Activated CD4-positive, alpha-beta T cell treated with anti-CD3 and anti-CD28 coated beads for 36 hours (primary cell): ENCODE measurements at regions not wholly inside any gene's neighbourhood (a gene's known extent, or its start where the extent isn't known, plus 50 kb on each side); places are given as distances from the start of the nearest gene placed in this dataset.
"Not testable (repeated sequence)": the region's sequence is repeated elsewhere in the genome, so short reads cannot be mapped to it uniquely, and the experiment has no call there.

Source experiments
- ATAC-seq: fragments of 200-7000 bp; cut with Tn5 transposase; one replicate; pipeline ENCODE4 v1.10.0; 2021; ENCODE audit warnings: mild to moderate bottlenecking, moderate library complexity
- CTCF ChIA-PET: fragments of 350-600 bp; sonication (Branson Sonifier 250); formaldehyde crosslinking; loops from one replicate; lab custom pipeline; 2021; ENCODE audit warnings: antibody characterized with exemption; lab: Charles Lee
- POLR2A ChIA-PET: fragments of 350-600 bp; sonication (Branson Sonifier 250); formaldehyde crosslinking; loops from one replicate; lab custom pipeline; 2021; ENCODE audit warnings: antibody characterized with exemption, inconsistent platforms; lab: Charles Lee
- DNase-seq: peaks from one replicate; pipeline ENCODE4 v3.0.0-alpha.2; 2020
- H3K27ac Mint-ChIP-seq: one replicate; pipeline ENCODE4 v1.8.0; 2021; ENCODE audit warnings: mixed read lengths
- H3K27me3 Mint-ChIP-seq: one replicate; pipeline ENCODE4 v1.8.0; 2021; ENCODE audit warnings: mixed read lengths
- H3K36me3 Mint-ChIP-seq: one replicate; pipeline ENCODE4 v1.8.0; 2021; ENCODE audit warnings: low read depth, mixed read lengths
- H3K4me1 Mint-ChIP-seq: one replicate; pipeline ENCODE4 v1.8.0; 2021; ENCODE audit warnings: mixed read lengths
- H3K4me3 Mint-ChIP-seq: one replicate; pipeline ENCODE4 v1.8.0; 2021; ENCODE audit warnings: mild to moderate bottlenecking, moderate library complexity, mixed read lengths
- H3K9me3 Mint-ChIP-seq: one replicate; pipeline ENCODE4 v1.8.0; 2021; ENCODE audit warnings: low read depth, mixed read lengths
- intact Hi-C, 2 experiments: fragments of 100-400 bp; cut with DNase I in 1 of 2; cut with micrococcal nuclease in 1 of 2; formaldehyde crosslinking; loops; one replicate each; pipeline versions ENCODE4 v1.14.2 to v1.15.1; 2022 to 2024; cut with DNase I, micrococcal nuclease

DNA sequence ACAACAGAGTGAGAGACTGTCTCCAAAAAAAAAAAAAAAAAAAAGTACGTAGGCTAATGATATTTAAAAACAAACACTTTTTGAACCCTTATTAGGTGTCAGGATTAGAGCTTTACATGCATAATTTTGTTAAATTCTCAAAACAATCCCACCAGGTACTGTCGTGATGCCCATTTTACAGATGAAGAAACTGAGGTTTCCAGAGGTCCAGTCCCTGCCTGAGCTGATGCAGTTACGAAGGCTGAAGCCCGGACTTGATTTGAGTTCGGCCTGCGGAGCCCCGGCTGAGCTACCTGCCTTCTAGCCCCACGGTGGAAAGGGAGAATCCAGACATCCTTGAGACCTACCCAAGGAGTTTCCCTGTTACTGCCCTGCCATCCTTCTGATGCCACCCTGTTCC lies 137.5 kb upstream of the EEF2KMT start:
- DNase-seq = no peak
- peaks cover 25% of the 10 kb centered on the region for H3K27me3 Mint-ChIP-seq
- ChIA-PET CTCF (interaction anchor here (1.3 kb wide), 1 partner anchor 381 kb away, joined by 3 read pairs; no protein-coding TSS in a partner anchor), POLR2A (interaction anchor here (0.6 kb wide), 1 partner anchor 262 kb away, joined by 3 read pairs; no protein-coding TSS in a partner anchor)
- no peaks in the 10 kb centered on the region for H3K9me3 Mint-ChIP-seq
- no peak overlapping the region for H3K27ac Mint-ChIP-seq
- ATAC-seq = no peak
- no peaks in the 10 kb centered on the region for H3K36me3 Mint-ChIP-seq
- intact Hi-C loops = loop anchor here in 1 of 2 experiments (10.0 kb wide), 2 partner anchors 250 to 370 kb away; no protein-coding TSS in a partner anchor
- H3K4me3 Mint-ChIP-seq = no peak overlapping the region
- H3K4me1 Mint-ChIP-seq = peaks cover 3% of the 10 kb centered on the region

DNA sequence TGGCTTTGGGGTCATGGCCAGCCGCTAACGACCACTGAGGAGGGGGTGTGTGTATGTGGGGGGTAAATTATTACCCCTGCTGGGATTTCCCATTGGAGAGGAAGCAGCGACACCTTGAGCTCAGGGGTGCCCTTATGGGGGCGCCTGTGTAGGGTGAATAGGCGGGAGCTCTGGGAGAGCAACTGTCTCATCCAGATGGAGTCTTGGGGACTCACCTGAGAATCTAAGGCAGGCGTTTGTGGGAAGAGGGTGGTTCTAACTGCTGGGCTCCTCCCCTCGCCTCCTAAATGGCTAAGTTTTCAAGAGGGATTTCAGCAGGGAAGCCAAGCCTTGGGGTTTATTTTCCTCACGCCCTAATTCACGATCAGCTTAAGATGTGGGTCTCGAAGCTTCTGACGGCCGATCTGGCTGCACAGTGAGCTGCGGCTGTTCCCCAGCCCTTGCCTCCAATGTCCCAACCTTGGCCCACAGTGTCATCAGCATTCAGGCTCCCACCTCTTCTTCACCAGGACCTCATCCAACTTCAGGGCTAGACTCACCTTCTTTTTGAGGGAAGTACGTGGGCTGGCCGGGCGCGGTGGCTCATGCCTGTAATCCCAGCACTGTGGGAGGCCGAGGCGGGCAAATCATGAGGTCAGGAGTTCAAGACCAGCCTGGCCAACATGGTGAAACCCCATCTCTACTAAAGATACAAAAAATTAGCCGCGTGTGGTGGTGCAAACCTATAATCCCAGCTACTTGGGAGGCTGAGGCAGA lies 136.9 kb upstream of the EEF2KMT start:
- intact Hi-C loops = loop anchor here in 1 of 2 experiments (10.0 kb wide), 2 partner anchors 250 to 370 kb away; no protein-coding TSS in a partner anchor
- DNase-seq = no peak
- CTCF ChIA-PET = interaction anchor here (0.6 to 1.3 kb wide), 2 partner anchors 66 to 382 kb away, joined by 3 read pairs; no protein-coding TSS in a partner anchor

DNA sequence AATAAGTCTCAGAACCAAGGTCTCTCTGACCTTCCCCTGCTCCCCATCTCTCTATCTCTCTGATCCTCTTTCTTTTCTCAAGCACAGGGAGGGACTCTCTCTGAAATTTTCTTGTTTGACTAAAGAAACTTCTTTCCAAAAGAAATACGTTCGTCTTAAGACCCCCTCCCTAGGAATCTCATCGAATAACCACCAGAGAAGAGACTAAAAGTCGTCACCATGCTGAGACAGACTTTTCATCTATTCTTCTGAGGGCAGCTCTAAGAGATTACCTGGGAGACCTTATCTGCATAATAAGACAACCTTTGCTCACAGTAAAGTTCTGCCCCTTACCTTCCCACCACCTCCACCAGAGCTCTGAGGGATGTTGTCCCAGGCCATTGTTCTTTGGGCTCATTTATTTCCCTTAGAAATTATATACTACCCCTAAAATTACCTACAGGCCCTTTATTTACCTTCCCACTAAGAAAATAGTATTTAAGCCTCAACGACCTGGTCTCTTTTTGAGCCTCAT lies 133.7 kb upstream of the EEF2KMT start:
- Mint-ChIP-seq H3K4me3 (no peak overlapping the region), H3K27me3 (peaks cover 26% of the 10 kb centered on the region)

More for the DNA sequence above, 136.9 kb upstream of the EEF2KMT start:
- POLR2A ChIA-PET = no interaction called here
- Mint-ChIP-seq H3K9me3 (no peaks in the 10 kb centered on the region), H3K36me3 (no peaks in the 10 kb centered on the region), H3K27ac (no peak overlapping the region), H3K4me1 (peaks cover 3% of the 10 kb centered on the region), H3K27me3 (peaks cover 25% of the 10 kb centered on the region), H3K4me3 (no peak overlapping the region)
- ATAC-seq = no peak

DNA sequence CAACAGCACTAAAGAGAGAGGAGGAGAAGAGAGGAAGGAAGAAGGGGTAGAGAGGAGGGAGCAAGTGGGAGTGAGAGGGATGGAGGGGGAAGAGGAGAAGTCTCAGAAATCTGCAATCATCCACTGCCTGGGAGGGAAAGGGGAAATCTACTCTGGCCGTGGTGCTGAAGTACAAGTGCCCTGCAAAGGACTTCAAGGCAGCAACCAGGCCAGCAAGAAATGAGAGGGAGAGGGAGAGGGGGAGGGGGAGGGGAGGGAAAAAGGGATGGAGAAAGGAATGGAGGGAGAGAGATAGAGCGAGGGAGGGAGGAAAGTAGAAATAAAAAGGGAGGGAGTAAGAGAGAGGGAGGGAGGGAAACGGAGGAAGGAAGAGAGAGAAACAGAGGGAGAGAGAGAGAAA lies 130.8 kb upstream of the EEF2KMT start:
- no peak overlapping the region for H3K27ac Mint-ChIP-seq
- H3K4me3 Mint-ChIP-seq = no peak overlapping the region
- no peaks in the 10 kb centered on the region for H3K4me1 Mint-ChIP-seq
- DNase-seq (no peak), ATAC-seq (no peak)
- peaks cover 31% of the 10 kb centered on the region for H3K27me3 Mint-ChIP-seq
- ChIA-PET CTCF (no interaction called here), POLR2A (no interaction called here)
- H3K36me3 Mint-ChIP-seq = no peaks in the 10 kb centered on the region
- H3K9me3 Mint-ChIP-seq = no peaks in the 10 kb centered on the region
- intact Hi-C loops = no loop called here

More for the DNA sequence above, 133.7 kb upstream of the EEF2KMT start:
- intact Hi-C loops = loop anchor here in 1 of 2 experiments (10.0 kb wide), 2 partner anchors 253 to 373 kb away; no protein-coding TSS in a partner anchor
- H3K36me3 Mint-ChIP-seq = no peaks in the 10 kb centered on the region
- H3K9me3 Mint-ChIP-seq = no peaks in the 10 kb centered on the region
- CTCF ChIA-PET = no interaction called here
- H3K27ac Mint-ChIP-seq = no peak overlapping the region
- POLR2A ChIA-PET = no interaction called here
- ATAC-seq (no peak), DNase-seq (no peak)
- H3K4me1 Mint-ChIP-seq = no peaks in the 10 kb centered on the region

DNA sequence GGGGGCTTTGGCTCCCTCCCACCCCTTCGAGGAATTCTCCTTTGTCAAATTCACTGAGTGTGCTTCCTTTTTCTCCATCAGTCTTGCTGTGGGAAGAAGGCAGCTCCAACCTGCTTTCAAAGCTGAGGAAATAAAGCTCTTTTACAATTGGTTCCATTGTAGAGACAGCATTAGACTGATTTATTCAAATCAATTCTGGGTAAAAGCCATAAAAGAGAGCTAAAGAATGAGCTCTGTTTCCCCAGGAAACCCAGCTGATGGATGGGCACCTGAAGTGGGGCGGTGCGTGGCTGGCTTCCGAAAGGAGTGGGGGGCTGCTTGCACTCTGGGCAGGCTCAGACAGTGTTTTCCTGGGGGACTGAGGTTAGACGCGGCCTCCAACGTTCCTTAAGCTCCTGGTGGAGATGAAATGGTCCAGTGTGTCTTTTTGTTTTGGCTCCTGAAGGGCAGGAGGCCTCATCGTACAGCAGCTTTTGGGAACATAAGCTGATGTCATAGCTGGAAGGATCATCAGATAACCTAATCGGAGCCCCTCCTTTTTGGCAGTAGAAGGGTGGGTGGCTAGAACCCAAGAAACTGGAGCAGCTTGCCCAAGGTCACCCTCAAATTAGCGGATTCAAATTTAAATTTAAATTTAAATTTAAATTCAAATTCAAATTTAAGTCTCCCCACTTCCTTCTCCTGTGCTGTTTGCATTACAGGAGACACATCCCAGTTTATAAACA lies 128.5 kb upstream of the EEF2KMT start:
- Mint-ChIP-seq H3K36me3 (no peaks in the 10 kb centered on the region), H3K27me3 (peaks cover 24% of the 10 kb centered on the region), H3K4me1 (no peaks in the 10 kb centered on the region), H3K27ac (no peak overlapping the region), H3K9me3 (no peaks in the 10 kb centered on the region), H3K4me3 (no peak overlapping the region)
- no peak for ATAC-seq
- POLR2A ChIA-PET = no interaction called here
- intact Hi-C loops = no loop called here
- CTCF ChIA-PET = no interaction called here
- DNase-seq = no peak

DNA sequence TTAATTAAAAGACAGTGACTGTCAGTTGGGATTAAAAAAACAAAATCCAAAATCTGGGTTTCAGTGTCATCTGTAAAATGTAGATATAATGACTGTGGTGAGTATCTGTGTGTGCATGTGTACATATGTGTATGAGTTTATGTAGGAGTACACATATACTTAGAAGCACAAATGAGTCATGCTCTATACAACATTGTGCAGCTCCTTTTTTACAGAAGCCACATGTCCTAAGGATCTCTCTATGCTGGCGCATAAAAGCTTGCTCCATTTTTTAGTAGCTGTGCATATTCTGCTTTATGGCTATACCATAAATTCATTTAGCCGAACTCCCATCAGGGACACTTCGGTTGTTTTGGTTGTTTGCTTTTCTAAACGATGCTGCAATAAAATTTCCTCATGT lies 125.2 kb upstream of the EEF2KMT start:
- ATAC-seq (no peak), DNase-seq (no peak)
- H3K27ac Mint-ChIP-seq = no peak overlapping the region
- ChIA-PET CTCF (no interaction called here), POLR2A (no interaction called here)
- no peak overlapping the region for H3K4me3 Mint-ChIP-seq
- peaks cover 27% of the 10 kb centered on the region for H3K27me3 Mint-ChIP-seq
- H3K9me3 Mint-ChIP-seq = no peaks in the 10 kb centered on the region
- no peaks in the 10 kb centered on the region for H3K36me3 Mint-ChIP-seq
- intact Hi-C loops = no loop called here
- H3K4me1 Mint-ChIP-seq = no peaks in the 10 kb centered on the region

DNA sequence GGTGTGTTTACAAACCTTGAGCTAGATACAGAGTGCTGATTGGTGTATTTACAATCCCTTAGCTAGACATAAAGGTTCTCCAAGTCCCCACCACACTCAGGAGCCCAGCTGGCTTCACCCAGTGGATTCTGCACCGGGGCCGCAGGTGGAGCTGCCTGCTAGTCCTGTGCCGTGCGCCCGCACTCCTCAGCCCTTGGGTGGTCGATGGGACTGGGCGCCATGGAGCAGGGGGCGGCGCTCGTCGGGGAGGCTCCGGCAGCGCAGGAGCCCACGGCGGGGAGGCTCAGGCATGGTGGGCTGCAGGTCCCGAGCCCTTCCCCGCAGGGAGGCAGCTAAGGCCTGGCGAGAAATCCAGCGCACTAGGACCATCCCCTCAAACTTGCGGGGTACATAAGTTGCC lies 124.2 kb upstream of the EEF2KMT start:
- H3K4me3 Mint-ChIP-seq, H3K9me3 Mint-ChIP-seq, H3K4me1 Mint-ChIP-seq, intact Hi-C loops, POLR2A ChIA-PET, H3K27ac Mint-ChIP-seq, ATAC-seq, CTCF ChIA-PET, DNase-seq, H3K36me3 Mint-ChIP-seq: not testable (repeated sequence)
- H3K27me3 Mint-ChIP-seq = peaks cover 27% of the 10 kb centered on the region

DNA sequence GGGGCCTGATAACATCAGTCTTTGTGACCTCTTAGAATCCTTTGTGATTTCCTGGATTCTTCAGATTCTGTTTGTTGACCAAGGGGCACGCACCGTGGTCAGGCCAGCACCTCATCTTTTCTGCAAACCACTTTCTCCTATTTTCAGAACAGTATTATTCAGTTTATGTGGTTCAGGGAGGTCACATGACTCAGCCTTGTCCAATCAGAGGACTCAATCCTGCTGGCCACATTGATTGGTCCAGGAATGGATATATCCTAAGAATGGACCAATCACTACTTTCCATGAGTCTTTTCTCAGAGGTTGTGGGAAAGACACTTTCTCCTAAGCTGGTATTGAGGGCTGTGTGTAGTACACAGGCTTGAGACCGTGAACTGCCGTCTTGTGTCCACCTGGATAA lies 123.1 kb upstream of the EEF2KMT start:
- peaks cover 32% of the 10 kb centered on the region for H3K27me3 Mint-ChIP-seq
- no peak for DNase-seq
- H3K4me1 Mint-ChIP-seq = no peaks in the 10 kb centered on the region
- ATAC-seq = no peak
- no peaks in the 10 kb centered on the region for H3K9me3 Mint-ChIP-seq
- H3K27ac Mint-ChIP-seq = no peak overlapping the region
- intact Hi-C loops = no loop called here
- no peaks in the 10 kb centered on the region for H3K36me3 Mint-ChIP-seq
- ChIA-PET POLR2A (no interaction called here), CTCF (no interaction called here)
- H3K4me3 Mint-ChIP-seq = no peak overlapping the region

DNA sequence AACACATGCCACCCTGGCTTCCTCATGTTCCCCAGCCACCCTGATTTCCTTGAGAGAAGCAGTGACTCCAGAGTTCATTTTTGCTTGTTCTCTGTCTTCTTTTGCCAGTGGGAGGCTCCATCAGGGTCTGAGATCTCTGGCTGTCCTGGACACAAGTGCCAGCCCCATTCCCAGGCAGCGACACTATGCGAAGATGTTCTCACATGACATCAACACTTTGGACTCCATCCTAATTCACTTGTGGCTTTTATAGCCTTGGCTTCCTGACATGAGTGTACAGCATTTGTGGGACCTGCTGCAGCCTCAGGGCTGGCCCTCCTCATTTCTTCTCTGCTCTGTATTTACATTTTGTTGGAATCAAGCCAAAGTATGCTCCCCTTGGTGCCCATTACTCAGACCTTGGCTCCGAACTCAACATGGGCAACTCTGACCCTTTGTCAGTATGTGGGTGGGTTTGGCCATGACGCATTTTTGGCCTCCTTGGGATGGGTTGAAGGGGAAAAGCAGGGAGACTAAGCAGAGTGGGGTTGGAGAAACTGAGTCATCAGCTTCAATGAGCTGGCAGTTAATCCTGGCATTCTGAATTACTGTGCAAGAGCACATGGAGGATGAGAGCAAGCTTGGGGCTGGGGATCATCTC lies 119.0 kb upstream of the EEF2KMT start:
- DNase-seq (no peak), ATAC-seq (no peak)
- H3K36me3 Mint-ChIP-seq = no peaks in the 10 kb centered on the region
- H3K27me3 Mint-ChIP-seq = peaks cover 33% of the 10 kb centered on the region
- CTCF ChIA-PET = no interaction called here
- H3K4me3 Mint-ChIP-seq = no peak overlapping the region
- no peak overlapping the region for H3K27ac Mint-ChIP-seq
- intact Hi-C loops = no loop called here
- no peaks in the 10 kb centered on the region for H3K9me3 Mint-ChIP-seq
- no peaks in the 10 kb centered on the region for H3K4me1 Mint-ChIP-seq
- POLR2A ChIA-PET = no interaction called here

DNA sequence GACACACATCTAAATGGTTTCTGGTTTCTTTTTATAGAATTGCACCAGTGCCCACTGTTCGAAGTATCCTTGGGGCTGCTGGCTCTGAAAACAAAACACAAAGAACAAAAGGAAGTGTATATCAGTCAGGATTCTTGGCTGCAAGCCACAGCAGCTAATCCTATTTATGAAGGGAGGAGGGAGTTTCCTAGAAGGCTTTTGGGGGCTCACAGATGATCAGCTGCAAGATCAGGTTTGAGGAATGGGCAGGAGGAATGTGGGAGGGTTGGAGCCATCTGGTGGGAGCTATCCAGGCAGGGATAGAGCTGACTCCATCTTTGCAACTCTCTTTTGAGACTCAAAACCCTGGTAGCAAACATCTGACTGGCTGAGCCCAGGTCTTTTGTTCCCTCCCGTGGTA lies 118.3 kb upstream of the EEF2KMT start:
- no peak for DNase-seq
- ChIA-PET CTCF (no interaction called here), POLR2A (no interaction called here)
- ATAC-seq = no peak
- Mint-ChIP-seq H3K4me3 (no peak overlapping the region), H3K9me3 (no peaks in the 10 kb centered on the region), H3K27ac (no peak overlapping the region), H3K27me3 (peaks cover 33% of the 10 kb centered on the region), H3K4me1 (no peaks in the 10 kb centered on the region), H3K36me3 (no peaks in the 10 kb centered on the region)
- intact Hi-C loops = no loop called here

DNA sequence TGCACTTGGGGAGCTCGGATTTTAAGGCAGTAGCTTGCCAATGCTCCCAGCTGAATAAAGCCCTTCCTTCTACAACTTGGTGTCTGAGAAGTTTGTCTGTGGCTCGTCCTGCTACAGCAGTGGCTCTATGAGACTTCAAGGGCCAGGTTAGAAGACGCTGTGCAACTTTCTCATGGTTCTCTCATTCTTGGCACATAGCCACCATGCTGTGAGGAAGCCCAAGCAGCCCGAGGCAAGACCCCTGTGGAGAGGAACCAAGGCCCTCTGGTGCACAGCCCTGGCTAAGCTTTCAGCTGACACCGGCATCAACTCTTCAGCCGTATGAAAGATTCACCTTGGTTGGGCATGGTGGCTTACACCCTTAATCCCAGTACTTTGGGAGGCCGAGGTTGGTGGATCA lies 116.9 kb upstream of the EEF2KMT start:
- H3K4me3 Mint-ChIP-seq = no peak overlapping the region
- CTCF ChIA-PET = no interaction called here
- H3K9me3 Mint-ChIP-seq = no peaks in the 10 kb centered on the region
- DNase-seq = no peak
- H3K27me3 Mint-ChIP-seq = peaks cover 35% of the 10 kb centered on the region
- intact Hi-C loops = no loop called here
- no peaks in the 10 kb centered on the region for H3K4me1 Mint-ChIP-seq
- no peak for ATAC-seq
- H3K27ac Mint-ChIP-seq = no peak overlapping the region
- POLR2A ChIA-PET = no interaction called here
- no peaks in the 10 kb centered on the region for H3K36me3 Mint-ChIP-seq
